Pancreas (tissue), 10 donors: ENCODE measurements at regions not wholly inside any gene's neighbourhood (a gene's known extent, or its start where the extent isn't known, plus 50 kb on each side); places are given as distances from the start of the nearest gene placed in this dataset.

Experiments
- ATAC-seq, 4 donors: fragments of 200-7000 bp; cut with Tn5 transposase; one replicate each; pipeline versions ENCODE4 v1.8.0 to v1.9.1; 2020; ENCODE audit warnings: mild to moderate bottlenecking in 4 of 4, moderate library complexity in 4 of 4
- DNase-seq, 6 donors: peaks; one replicate each; pipeline ENCODE4 v3.0.0-alpha.2; 2020
- FAIRE-seq: peaks from 2 replicates; lab custom pipeline; 2012; peaks lifted over from hg19 to GRCh38; lab: Jason Lieb, UNC
- H3K27ac ChIP-seq, 4 donors: fragments of 200-600 bp; sonication (generic); 1 replicate in 3 of 4; 2 replicates in 1 of 4; pipeline versions ENCODE4 v1.5.0 to v1.8.0; 2020
- H3K27me3 ChIP-seq, 4 donors: fragments of 200-600 bp; one replicate each; pipeline ENCODE4 v1.8.0; 2021
- H3K36me3 ChIP-seq, 3 donors: fragments of 200-600 bp; sonication (generic) in 1 of 3; one replicate each; pipeline versions ENCODE4 v1.5.0 to v1.8.0; 2020 to 2021
- H3K4me1 ChIP-seq, 3 donors: fragments of 200-600 bp; one replicate each; pipeline ENCODE4 v1.8.0; 2021
- H3K4me3 ChIP-seq, 4 donors: fragments of 200-600 bp; sonication (generic) in 2 of 4; one replicate each; pipeline versions ENCODE4 v1.5.0 to v1.8.0; 2020 to 2021
- H3K9me3 ChIP-seq, 4 donors: fragments of 200-600 bp; one replicate each; pipeline ENCODE4 v1.8.0; 2021
- CTCF ChIP-seq, 4 donors: fragments of 200-600 bp; sonication (generic) in 3 of 4; IDR thresholded peaks; one replicate each; pipeline versions ENCODE4 v1.5.0 to v1.8.0; 2021; ENCODE audit warnings: antibody characterized with exemption in 4 of 4
- WGBS, 2 donors: extraction: QIAGEN DNeasy Blood & Tissue Kit; methylation state at CpG; one replicate each; pipeline ENCODE4 v1.1.7; 2013; 5-methylcytosine and 5-hydroxymethylcytosine counted together
- intact Hi-C, 3 donors: fragments of 100-400 bp; cut with DNase I; formaldehyde crosslinking; loops; one replicate each; pipeline versions ENCODE4 v1.11.1 to v1.14.2; 2022
- donor health status: healthy with polysubstance abuse.
- donor health status: DM: no; HTN: no; CAD: no; lungs with moderate emphysema.
- donor health status: DM: no; HTN: no; CAD: no.
- donor health status: control.
- donor health status: control.
- donor health status: Bipolar disorder and iron deficiency.
- donor health status: DM: yes; HTN: yes; CAD: no.
- donor health status: DM: no; HTN: no; CAD: no.
- donor health status: DM: no; HTN: no; CAD: no.
- donor health status: DM: yes; HTN: yes; CAD: no.

DNA sequence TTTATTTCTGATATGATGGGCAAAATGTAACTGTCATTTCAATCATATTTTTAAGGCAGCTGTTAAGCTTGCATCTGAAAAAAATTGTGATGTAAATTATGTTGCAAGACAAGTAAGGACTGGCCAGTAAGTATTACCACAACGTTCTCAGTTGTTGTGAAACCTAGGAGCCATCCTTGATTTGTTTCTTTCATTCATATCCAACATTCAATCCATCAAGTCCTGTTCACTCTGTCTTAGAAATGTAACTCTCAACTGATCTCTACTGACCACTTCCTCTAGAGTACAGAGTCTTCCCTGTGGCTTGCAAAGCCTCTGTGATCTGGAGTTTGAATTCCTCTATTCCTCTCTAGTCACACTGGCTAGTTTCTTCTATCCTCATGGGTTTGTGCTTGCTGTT lies 161.4 kb upstream of the MAD2L1 start:
- ATAC-seq, result no peak
- no peaks in the 10 kb centered on the region for H3K27me3 ChIP-seq
- no peak overlapping the region for H3K4me3 ChIP-seq
- WGBS, 2 donors, result 55 to 63% methylated on average over 1 of the region's 1 CpG
- no peaks in the 10 kb centered on the region for H3K9me3 ChIP-seq
- H3K36me3 ChIP-seq, result no peaks in the 10 kb centered on the region
- FAIRE-seq, result no peak
- H3K4me1 ChIP-seq, result peaks cover 0 to 3% (median 0%) of the 10 kb centered on the region in 3 donors
- no peak for DNase-seq
- TF ChIP-seq CTCF (IDR thresholded peaks at IDR 0.05), result no peak
- no peak overlapping the region for H3K27ac ChIP-seq
- intact Hi-C loops, result no loop called here

DNA sequence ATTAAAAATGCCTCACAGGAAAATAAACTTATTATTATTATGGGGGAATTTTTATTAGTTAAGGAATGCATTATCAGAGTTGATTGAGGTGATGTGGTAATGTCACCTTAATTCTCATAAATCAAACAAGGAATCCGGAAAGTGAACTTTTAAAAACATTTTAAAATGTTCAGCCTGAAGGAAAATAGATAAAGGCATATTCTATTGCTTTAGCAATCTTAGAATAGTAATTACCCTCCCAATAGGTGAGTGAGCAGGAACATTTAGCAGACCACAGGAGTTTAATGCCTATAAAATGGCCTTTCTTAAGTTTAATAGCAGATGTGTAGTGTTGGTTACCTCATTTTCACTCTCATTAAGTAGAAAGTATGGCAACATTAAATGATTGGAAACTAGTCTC lies 160.9 kb upstream of the MAD2L1 start:
- 50 to 53% methylated on average over 1 of the region's 1 CpG for WGBS, 2 donors

GRCh38 chr4:120225527-120225926 lies 158.9 kb upstream of the MAD2L1 start:
- DNase-seq, result no peak
- no peak overlapping the region for H3K27ac ChIP-seq

More for the DNA sequence above, 160.9 kb upstream of the MAD2L1 start:
- H3K27ac ChIP-seq, result no peak overlapping the region
- H3K9me3 ChIP-seq, result no peaks in the 10 kb centered on the region
- no peak for ATAC-seq
- peaks cover 0 to 3% (median 0%) of the 10 kb centered on the region in 3 donors for H3K4me1 ChIP-seq
- no peaks in the 10 kb centered on the region for H3K36me3 ChIP-seq
- no peaks in the 10 kb centered on the region for H3K27me3 ChIP-seq
- DNase-seq, result no peak
- no peak for TF ChIP-seq CTCF (IDR thresholded peaks at IDR 0.05)
- no peak overlapping the region for H3K4me3 ChIP-seq
- intact Hi-C loops, result no loop called here
- FAIRE-seq, result no peak

GRCh38 chr4:120218981-120219380 lies 152.3 kb upstream of the MAD2L1 start:
- FAIRE-seq (no peak), DNase-seq (no peak), ATAC-seq (no peak)
- Histone ChIP-seq H3K36me3 (no peaks in the 10 kb centered on the region), H3K4me1 (no peaks in the 10 kb centered on the region), H3K27ac (no peak overlapping the region), H3K4me3 (no peak overlapping the region), H3K9me3 (no peaks in the 10 kb centered on the region), H3K27me3 (no peaks in the 10 kb centered on the region)
- TF ChIP-seq CTCF (IDR thresholded peaks at IDR 0.05), result no peak
- 47 to 81% methylated on average over 2 of the region's 2 CpGs for WGBS, 2 donors
- intact Hi-C loops, result no loop called here

More at GRCh38 chr4:120225527-120225926, 158.9 kb upstream of the MAD2L1 start:
- 93 to 98% methylated on average over 2 of the region's 2 CpGs for WGBS, 2 donors
- intact Hi-C loops, result no loop called here
- Histone ChIP-seq H3K4me3 (no peak overlapping the region), H3K9me3 (no peaks in the 10 kb centered on the region), H3K36me3 (no peaks in the 10 kb centered on the region), H3K27me3 (no peaks in the 10 kb centered on the region), H3K4me1 (peaks cover 0 to 3% (median 0%) of the 10 kb centered on the region in 3 donors)
- TF ChIP-seq CTCF (IDR thresholded peaks at IDR 0.05), result no peak
- FAIRE-seq (no peak), ATAC-seq (no peak)

GRCh38 chr4:120215350-120215749 lies 148.7 kb upstream of the MAD2L1 start:
- Histone ChIP-seq H3K36me3 (no peaks in the 10 kb centered on the region), H3K4me3 (no peak overlapping the region), H3K27ac (no peak overlapping the region), H3K9me3 (no peaks in the 10 kb centered on the region), H3K27me3 (no peaks in the 10 kb centered on the region), H3K4me1 (no peaks in the 10 kb centered on the region)
- TF ChIP-seq CTCF (IDR thresholded peaks at IDR 0.05), result no peak
- DNase-seq (no peak), ATAC-seq (no peak), FAIRE-seq (no peak)
- intact Hi-C loops, result no loop called here
- WGBS, 2 donors, result 84 to 88% methylated on average over 1 of the region's 1 CpG
